Brain microvascular endothelial cell (primary cell): ENCODE measurements at regions not wholly inside any gene's neighbourhood (a gene's known extent, or its start where the extent isn't known, plus 50 kb on each side); places are given as distances from the start of the nearest gene placed in this dataset.
"Not testable (repeated sequence)": the region's sequence is repeated elsewhere in the genome, so short reads cannot be mapped to it uniquely, and the experiment has no call there.

Experiments
- DNase-seq: peaks from one replicate; pipeline ENCODE4 v3.0.0-alpha.2; 2020
- H3K27ac ChIP-seq: fragments of 250-450 bp; sonication (Bioruptor Pico); 2 replicates; pipeline ENCODE4 v1.5.1; 2020; ENCODE audit warnings: mild to moderate bottlenecking, moderate library complexity
- H3K27me3 ChIP-seq: fragments of 250-450 bp; sonication (Bioruptor Pico); replicated peaks from 2 replicates; pipeline ENCODE4 v1.5.1; 2020; ENCODE audit warnings: mild to moderate bottlenecking
- H3K36me3 ChIP-seq: fragments of 250-450 bp; sonication (Bioruptor Pico); replicated peaks from 2 replicates; pipeline ENCODE4 v1.5.1; 2020; ENCODE audit warnings: mild to moderate bottlenecking
- H3K4me3 ChIP-seq: 2 replicates; pipeline ENCODE4 v1.5.1; 2011; ENCODE audit warnings: low read depth, mild to moderate bottlenecking, control low read depth, low read length, moderate library complexity
- in situ Hi-C: cut with HindIII; loops from 2 replicates; pipeline ENCODE4 v1.10.0; 2017; ENCODE audit warnings: low sequenced_read_pairs, low pct_ligation_motif_present
- TF ChIP-seq, protein P1 (sequence below): IDR thresholded peaks from 2 replicates; pipeline ENCODE4 v1.5.1; 2011; ENCODE audit warnings: low read depth, mild to moderate bottlenecking, moderate library complexity, low read length, control low read depth, inconsistent platforms; ENCODE audit errors: missing control alignments

DNA sequence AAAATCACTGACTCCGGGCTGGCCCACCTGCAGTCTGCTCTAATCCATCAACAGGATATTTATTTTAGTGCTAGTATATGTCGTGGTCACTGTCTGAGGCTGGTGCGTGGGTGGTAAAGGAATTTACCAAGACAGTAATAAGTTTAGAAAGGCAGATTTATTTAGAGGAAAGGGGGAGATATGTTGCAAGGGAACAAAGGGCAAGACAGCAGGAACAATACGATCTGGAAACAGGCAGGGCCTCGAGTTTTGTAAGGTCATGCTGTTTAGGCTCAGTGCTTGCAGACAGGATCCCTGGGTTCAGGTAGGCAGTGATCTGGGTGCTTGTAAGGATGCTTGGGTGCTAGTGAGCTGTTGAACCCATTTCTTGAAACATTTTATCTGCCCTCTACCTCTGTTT is 748.2 kb upstream of the SLITRK5 start:
- no peak for DNase-seq
- no peaks in the 10 kb centered on the region for H3K27me3 ChIP-seq
- H3K36me3 ChIP-seq = no peaks in the 10 kb centered on the region
- H3K4me3 ChIP-seq = no peak overlapping the region
- in situ Hi-C loops = no loop called here
- TF ChIP-seq, protein P1, sequence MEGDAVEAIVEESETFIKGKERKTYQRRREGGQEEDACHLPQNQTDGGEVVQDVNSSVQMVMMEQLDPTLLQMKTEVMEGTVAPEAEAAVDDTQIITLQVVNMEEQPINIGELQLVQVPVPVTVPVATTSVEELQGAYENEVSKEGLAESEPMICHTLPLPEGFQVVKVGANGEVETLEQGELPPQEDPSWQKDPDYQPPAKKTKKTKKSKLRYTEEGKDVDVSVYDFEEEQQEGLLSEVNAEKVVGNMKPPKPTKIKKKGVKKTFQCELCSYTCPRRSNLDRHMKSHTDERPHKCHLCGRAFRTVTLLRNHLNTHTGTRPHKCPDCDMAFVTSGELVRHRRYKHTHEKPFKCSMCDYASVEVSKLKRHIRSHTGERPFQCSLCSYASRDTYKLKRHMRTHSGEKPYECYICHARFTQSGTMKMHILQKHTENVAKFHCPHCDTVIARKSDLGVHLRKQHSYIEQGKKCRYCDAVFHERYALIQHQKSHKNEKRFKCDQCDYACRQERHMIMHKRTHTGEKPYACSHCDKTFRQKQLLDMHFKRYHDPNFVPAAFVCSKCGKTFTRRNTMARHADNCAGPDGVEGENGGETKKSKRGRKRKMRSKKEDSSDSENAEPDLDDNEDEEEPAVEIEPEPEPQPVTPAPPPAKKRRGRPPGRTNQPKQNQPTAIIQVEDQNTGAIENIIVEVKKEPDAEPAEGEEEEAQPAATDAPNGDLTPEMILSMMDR = no peak
- no peak overlapping the region for H3K27ac ChIP-seq

DNA sequence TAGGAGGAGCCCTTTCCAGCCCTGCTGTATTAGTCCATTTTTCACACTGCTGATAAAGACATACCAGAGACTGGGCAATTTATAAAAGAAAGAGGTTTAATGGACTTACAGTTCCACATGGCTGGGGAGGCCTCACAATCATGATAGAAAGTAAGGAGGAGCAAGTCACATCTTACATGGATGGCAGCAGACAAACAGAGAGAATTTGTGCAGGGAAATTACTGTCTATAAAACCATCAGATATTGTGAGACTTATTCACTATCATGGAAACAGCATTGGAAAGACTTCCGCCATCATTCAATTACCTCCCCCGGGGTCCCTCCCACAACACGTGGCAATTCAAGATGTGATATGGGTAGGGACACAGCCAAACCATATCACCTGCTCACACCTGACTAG is 744.3 kb upstream of the SLITRK5 start:
- H3K4me3 ChIP-seq, H3K27me3 ChIP-seq, DNase-seq, H3K36me3 ChIP-seq, H3K27ac ChIP-seq, in situ Hi-C loops: not testable (repeated sequence)

DNA sequence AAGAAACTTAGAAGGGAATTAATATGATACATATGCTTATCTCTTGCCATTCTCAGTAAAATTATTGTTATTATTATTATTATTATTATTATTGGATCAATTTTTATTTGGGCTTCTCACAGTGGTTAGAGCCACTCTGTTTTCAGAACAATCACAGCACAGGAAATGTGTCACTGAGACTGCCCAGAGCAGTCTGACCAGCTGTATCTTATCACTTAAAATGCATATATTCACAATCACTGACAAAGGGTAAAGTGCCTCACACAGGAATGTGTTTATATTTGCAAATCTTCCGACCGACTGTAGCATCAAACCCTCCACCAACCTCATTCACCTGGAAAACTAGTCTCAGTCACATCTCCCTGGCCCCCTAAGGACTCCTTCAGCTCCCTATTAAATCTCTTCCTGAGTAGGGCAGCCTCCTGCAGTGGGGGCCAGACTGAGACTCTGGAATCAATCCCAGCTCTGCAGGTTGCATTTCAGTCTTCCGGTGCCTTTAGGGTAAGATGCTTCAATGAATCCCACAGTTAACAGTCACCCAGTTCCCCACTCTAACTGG is 738.3 kb upstream of the SLITRK5 start:
- TF ChIP-seq, protein P1 = no peak
- H3K27me3 ChIP-seq = no peaks in the 10 kb centered on the region
- H3K27ac ChIP-seq = no peak overlapping the region
- no peak overlapping the region for H3K4me3 ChIP-seq
- no peaks in the 10 kb centered on the region for H3K36me3 ChIP-seq
- in situ Hi-C loops = no loop called here
- DNase-seq = no peak

DNA sequence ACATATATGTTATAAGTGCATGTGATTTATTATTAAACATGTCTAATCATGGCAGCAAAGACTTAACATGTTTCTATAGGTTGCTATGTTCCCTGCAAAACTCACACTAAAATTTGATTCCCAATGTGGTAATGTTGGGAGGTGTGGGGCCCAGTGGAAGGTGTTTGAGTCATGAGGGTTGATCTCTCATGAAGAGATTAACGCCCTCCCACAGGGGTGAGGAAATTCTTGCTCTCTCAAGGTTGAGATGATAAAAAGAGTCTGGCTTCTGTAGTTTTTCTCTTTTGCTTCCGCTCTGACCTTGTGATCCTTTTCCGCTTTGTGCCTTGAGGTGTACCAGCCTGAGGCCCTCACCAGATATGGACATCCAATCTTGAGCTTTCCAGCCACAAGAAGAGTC is 737.5 kb upstream of the SLITRK5 start:
- TF ChIP-seq, protein P1 = no peak
- no peak overlapping the region for H3K27ac ChIP-seq
- H3K36me3 ChIP-seq = no peaks in the 10 kb centered on the region
- in situ Hi-C loops = no loop called here
- H3K4me3 ChIP-seq = no peak overlapping the region
- no peak for DNase-seq
- H3K27me3 ChIP-seq = no peaks in the 10 kb centered on the region

DNA sequence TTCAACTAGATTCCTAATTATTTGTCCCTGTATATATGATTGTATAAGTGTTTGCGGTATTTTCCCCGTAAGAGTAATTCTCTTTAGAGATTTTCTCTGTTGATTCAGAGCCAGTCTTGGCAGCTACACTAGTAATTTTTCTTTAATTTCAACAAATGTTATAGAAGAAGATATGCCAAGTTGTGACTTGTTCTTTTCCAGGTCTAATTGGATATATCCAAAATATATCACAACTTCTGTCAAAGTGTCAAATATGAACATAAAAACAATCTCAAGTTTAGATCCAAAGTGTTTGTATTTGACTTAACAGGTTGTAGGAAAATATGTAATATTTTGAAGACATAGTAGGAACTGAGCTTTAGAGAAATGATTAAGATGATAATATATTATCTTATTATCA is 733.9 kb upstream of the SLITRK5 start:
- TF ChIP-seq, protein P1 = no peak

DNA sequence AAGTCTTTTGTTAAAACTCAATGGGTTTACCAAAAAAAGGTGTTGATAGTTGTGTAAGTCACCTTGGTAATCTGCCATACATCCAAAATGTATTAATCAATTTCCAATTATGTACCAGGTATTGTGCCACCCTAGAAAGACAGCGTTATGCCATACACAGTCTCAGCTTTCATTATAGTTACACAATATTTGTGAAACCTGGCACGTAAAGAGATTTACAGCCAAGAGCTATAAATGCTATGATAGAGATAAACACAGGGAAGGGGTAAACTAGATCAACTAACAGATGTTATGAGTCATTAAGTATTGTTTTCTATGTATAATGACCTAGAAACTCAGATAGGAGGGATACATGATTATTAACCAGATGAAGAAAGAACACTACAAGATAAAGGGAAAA is 725.6 kb upstream of the SLITRK5 start:
- in situ Hi-C loops = no loop called here
- Histone ChIP-seq H3K4me3 (no peak overlapping the region), H3K27ac (no peak overlapping the region), H3K36me3 (no peaks in the 10 kb centered on the region), H3K27me3 (no peaks in the 10 kb centered on the region)
- TF ChIP-seq, protein P1 = no peak
- DNase-seq = no peak

More for the DNA sequence above, 733.9 kb upstream of the SLITRK5 start:
- no peak for DNase-seq
- in situ Hi-C loops = no loop called here
- Histone ChIP-seq H3K4me3 (no peak overlapping the region), H3K27me3 (no peaks in the 10 kb centered on the region), H3K36me3 (no peaks in the 10 kb centered on the region), H3K27ac (no peak overlapping the region)
